ENCODE measurements at regions not wholly inside any gene's neighbourhood (a gene's known extent, or its start where the extent isn't known, plus 50 kb on each side); places are given as distances from the start of the nearest gene placed in this dataset.
"Not testable (repeated sequence)": the region's sequence is repeated elsewhere in the genome, so short reads cannot be mapped to it uniquely, and the experiment has no call there.

GRCh38 chr13:76708138-76708688 is 178.0 kb downstream of the KCTD12 start:
- no peak for DNase-seq

GRCh38 chr13:76707360-76707759 is 178.8 kb downstream of the KCTD12 start:
- DNase-seq: no peak

- no peak for DNase-seq
These were observed 182.4 kb downstream of the KCTD12 start for GRCh38 chr13:76703621-76704288.

- no peak for DNase-seq
These were observed 183.0 kb downstream of the KCTD12 start for GRCh38 chr13:76703216-76703615.

GRCh38 chr13:76697288-76697687 is 188.9 kb downstream of the KCTD12 start:
- no peak for DNase-seq

GRCh38 chr13:76696370-76696769 is 189.8 kb downstream of the KCTD12 start:
- no peak for DNase-seq

GRCh38 chr13:76693086-76693485 is 193.1 kb downstream of the KCTD12 start:
- DNase-seq: no peak

GRCh38 chr13:76692346-76692745 is 193.9 kb downstream of the KCTD12 start:
- no peak for DNase-seq

- no peak for DNase-seq
These were observed 195.6 kb downstream of the KCTD12 start for GRCh38 chr13:76690611-76691010.

- no peak for DNase-seq
These were observed 198.7 kb downstream of the KCTD12 start for GRCh38 chr13:76687467-76687866.

GRCh38 chr13:76685938-76686337 is 200.3 kb downstream of the KCTD12 start:
- DNase-seq: no peak

GRCh38 chr13:76684336-76684735 is 201.9 kb downstream of the KCTD12 start:
- DNase-seq: no peak

- DNase-seq: no peak
These were observed 202.4 kb downstream of the KCTD12 start for GRCh38 chr13:76683854-76684253.

GRCh38 chr13:76683168-76683567 is 203.0 kb downstream of the KCTD12 start:
- no peak for DNase-seq

- DNase-seq: no peak
These were observed 206.1 kb downstream of the KCTD12 start for GRCh38 chr13:76680112-76680511.

- DNase-seq: no peak
These were observed 209.2 kb downstream of the KCTD12 start for GRCh38 chr13:76677043-76677442.

GRCh38 chr13:76672420-76672819 is 213.8 kb downstream of the KCTD12 start:
- DNase-seq: no peak

GRCh38 chr13:76668716-76669115 is 217.5 kb downstream of the KCTD12 start:
- DNase-seq: no peak

GRCh38 chr13:76668141-76668540 is 218.1 kb downstream of the KCTD12 start:
- no peak for DNase-seq

GRCh38 chr13:76667551-76667950 is 218.7 kb downstream of the KCTD12 start:
- DNase-seq: peak; percentile 7

- no peak for DNase-seq
These were observed 222.4 kb downstream of the KCTD12 start for GRCh38 chr13:76663592-76664335.

- not testable (repeated sequence) for DNase-seq
These were observed 227.1 kb downstream of the KCTD12 start for GRCh38 chr13:76659074-76659473.

- DNase-seq: no peak
These were observed 229.7 kb downstream of the KCTD12 start for GRCh38 chr13:76656500-76656899.

GRCh38 chr13:76656056-76656455 is 230.1 kb downstream of the KCTD12 start:
- DNase-seq: no peak
